NCI-H2227 treated with DMSO at 0.1 percent for 48 hours (cell line): ENCODE measurements at regions not wholly inside any gene's neighbourhood (a gene's known extent, or its start where the extent isn't known, plus 50 kb on each side); places are given as distances from the start of the nearest gene placed in this dataset.
A peak's percentile ranks its signal among the peaks of the same experiment; 100 is the strongest.
"Not testable (repeated sequence)": the region's sequence is repeated elsewhere in the genome, so short reads cannot be mapped to it uniquely, and the experiment has no call there.

Source experiments
- DNase-seq: peaks from one replicate; lab custom pipeline; 2025; lab: John Stamatoyannopoulos, UW

GRCh38 chr20:48124960-48125359 lies 339.7 kb upstream of the SULF2 start:
- DNase-seq = no peak

DNA sequence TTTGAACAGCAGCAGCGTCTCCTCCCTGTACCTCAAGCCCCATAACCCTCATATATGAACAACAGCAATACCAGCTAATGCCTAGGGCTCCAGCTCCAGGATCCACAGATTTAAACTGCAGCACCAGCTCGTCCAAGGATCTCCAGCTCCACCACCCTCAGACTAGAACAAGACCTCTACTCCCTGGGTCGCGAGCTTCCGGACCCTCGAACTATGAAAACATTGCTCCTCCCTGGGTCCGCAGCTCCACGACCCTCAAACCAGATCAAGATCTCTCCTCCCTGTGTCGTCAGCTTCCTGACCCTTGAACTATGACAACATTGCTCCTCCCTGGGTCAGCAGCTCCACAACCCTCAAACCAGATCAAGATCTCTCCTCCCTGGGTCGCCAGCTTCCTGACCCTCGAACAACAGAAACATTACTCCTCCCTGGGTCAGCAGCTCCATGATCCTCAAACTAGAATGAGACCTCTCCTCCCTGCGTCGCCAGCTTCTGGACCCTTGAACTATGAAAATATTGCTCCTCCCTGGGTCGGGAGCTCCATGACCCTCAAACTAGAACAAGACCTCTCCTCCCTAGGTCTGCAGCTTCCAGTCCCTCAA lies 339.0 kb upstream of the SULF2 start:
- no peak for DNase-seq

GRCh38 chr20:48120120-48120519 lies 334.8 kb upstream of the SULF2 start:
- DNase-seq = no peak

DNA sequence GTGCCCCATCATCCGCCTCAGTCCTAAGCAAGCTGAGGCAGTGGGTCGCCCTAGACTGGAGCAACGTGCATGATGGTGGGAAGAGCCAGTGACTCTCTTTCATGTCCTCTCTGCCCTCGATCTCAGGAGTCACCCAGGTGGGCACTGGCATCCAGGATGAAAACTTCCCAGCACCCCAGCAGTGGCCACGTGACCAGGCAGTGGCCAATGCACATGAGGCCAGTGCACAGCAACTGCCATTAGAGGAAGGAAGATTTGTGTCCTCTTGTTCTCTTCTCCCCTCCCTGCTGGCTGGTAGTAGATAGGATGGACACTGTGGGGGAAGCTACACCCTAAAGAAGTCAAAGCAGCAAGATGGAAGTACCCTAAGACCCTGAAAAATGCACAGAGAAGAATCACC lies 334.1 kb upstream of the SULF2 start:
- not testable (repeated sequence) for DNase-seq

DNA sequence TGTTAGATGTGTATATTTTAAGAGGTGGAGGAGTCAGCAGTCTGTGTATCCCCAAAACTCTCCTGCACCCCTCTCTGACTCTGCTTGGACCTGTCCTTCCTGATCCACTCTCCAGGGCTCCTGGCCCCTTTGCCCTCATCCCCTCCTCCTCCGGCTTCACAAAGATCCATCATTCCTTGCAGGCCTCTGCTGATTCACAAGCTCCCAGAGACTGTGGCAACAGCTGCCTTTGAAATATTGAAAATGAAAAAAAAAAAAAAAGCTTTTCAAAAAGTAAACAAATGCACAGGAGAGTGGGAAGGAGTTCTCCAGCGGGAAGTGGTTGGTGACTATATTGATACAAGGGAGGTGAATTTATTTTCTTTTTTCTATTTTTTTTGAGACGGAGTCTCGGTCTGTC lies 330.2 kb upstream of the SULF2 start:
- no peak for DNase-seq

DNA sequence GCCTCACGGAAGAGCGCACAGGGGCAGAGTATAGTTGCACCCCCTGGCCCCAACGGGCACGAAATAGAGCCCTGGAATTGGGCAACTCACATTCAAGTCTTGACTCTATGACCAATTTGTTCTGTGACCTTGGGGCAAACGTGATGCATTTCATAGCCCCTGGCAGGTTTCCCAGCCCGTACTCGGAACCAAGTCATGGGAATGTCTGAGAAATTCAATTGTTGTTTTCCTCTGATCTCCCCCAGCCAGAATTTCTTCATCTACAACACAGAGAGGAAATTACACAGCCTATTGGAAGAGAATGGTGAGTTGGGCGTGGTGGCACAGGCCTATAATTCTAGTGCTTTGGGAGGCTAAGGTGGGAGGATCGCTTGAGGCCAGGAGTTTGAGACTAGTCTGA lies 322.3 kb upstream of the SULF2 start:
- no peak for DNase-seq

GRCh38 chr20:48106428-48106827 lies 321.1 kb upstream of the SULF2 start:
- DNase-seq = no peak

DNA sequence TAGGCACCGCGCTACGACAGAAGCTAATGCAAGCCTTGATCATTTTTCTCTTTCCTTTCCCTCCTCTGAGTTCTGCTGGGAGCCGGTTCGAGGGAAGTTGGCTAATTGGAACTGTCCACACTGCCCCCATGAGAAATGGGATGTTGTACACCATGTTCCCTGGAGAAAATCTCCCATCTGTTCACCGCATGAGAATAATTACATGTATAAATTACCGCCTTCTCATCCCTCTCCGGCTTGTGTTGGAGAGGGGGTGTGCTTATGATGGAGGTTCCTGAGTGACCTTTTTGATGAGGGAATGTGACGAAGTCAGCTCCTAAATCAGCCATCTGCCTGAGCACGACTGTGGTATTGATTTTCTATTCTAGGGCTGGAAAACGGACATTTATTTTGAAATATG lies 320.2 kb upstream of the SULF2 start:
- peak; percentile 45 for DNase-seq

DNA sequence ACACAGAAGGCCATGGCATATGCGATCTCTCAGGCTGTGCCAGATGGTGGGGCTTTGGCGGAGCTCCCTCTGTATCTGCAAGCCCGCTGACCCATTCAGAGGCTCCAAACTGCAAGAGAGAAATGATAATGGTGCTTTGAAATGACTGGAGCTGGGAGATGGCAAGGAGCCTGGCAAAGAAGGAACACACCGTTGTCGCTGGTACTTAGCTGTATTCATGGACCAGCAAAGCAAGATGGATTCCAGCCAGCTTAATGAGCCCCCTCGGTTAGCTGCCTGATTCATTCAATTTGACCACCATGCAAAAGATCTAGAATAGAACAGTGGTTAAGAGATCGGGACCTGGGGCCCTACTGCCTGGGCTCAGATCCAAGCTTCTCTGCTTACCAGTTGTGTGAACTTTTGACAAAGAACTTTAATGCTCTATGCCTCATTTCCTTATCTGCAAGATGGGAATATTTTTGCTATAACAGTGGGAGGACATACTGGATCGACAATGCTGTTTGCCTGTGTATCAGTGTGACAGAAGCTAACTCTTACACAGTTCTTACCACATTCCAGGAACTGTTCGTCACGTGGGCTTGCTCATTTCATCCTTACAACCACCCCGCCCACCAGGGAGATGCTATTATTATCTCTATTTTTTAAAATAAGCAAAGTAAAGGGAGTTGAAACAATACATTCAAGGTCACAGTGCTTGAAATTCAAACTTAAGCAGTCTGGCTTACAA lies 317.8 kb upstream of the SULF2 start:
- no peak for DNase-seq

DNA sequence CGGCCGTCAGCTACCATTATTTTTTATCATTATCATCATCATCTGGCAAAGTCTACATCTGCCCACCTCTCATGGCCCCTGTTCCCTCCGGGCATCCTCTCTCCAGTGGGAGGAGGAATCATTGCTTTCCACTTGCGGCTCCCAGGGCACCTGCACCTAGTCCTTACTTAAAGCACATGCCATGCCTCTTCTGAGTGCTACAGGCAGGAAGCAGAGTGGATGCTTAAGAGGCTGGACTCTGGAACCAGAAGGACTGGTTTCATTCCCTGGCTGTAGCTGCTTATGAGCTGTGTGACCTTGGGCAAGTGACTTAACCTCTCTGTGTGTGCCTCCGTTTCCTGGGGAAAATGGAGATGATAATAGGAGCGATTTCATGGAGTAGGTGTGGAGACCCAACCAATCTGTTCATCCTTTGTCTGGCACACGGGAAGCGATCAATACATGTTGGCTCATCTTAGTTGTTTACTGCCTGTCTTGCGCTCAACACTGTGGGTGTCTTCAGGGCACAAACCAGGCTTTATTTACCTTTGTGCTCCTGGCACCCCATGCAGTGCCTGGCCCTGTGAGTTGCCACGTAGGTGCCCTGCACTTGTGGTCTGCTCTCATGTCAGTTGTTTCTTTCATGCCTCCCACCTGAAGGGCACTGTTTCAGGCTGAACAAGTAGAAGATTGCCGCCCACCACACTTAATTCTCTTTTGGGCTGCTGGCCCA lies 317.0 kb upstream of the SULF2 start:
- DNase-seq = no peak

- no peak for DNase-seq
Measured at GRCh38 chr20:48100483-48100882, 315.2 kb upstream of the SULF2 start.

- DNase-seq = no peak
Measured at GRCh38 chr20:48098866-48099265, 313.6 kb upstream of the SULF2 start.

DNA sequence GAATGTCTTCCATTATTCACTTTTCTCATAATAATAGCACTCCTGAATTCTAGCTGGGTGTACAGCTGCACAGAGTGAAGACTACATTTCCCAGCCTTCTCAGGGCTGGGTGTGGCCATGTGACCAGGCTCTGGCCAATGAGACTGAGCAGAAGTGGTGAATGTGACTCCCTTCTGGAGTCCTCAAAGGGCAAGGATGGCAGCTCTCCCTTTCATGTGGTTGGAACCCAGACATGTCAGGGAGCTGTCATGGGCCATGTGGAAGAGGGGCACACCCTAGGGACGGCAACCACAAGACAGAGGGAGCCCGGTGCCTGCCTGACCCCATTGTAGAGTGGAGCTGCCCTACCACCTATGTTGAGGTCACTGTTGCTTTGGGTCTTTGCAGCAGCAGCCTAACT lies 312.8 kb upstream of the SULF2 start:
- DNase-seq = no peak

- no peak for DNase-seq
Measured at GRCh38 chr20:48096957-48097890, 311.9 kb upstream of the SULF2 start.

GRCh38 chr20:48096212-48096875 lies 311.1 kb upstream of the SULF2 start:
- no peak for DNase-seq

DNA sequence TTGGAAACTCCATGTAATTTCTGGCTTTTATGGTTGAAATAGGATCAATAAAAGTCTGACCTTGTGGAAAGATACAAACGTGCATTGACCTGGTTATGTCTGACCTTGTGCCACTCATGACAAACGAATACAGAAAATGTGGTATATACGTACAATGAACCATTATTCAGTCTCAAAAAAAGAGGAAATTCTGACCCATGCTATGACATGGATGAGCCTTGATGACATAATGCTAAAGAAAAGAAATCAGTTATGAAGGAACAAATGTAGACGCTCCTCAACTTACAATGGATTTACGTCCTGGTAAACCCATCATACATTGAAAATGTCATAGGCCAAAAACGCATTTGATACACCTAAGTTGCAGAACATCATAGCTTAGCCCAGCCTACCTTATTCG lies 309.7 kb upstream of the SULF2 start:
- no peak for DNase-seq

GRCh38 chr20:48094196-48094749 lies 309.0 kb upstream of the SULF2 start:
- no peak for DNase-seq

- DNase-seq = no peak
Measured at GRCh38 chr20:48092596-48093280, 307.5 kb upstream of the SULF2 start.

DNA sequence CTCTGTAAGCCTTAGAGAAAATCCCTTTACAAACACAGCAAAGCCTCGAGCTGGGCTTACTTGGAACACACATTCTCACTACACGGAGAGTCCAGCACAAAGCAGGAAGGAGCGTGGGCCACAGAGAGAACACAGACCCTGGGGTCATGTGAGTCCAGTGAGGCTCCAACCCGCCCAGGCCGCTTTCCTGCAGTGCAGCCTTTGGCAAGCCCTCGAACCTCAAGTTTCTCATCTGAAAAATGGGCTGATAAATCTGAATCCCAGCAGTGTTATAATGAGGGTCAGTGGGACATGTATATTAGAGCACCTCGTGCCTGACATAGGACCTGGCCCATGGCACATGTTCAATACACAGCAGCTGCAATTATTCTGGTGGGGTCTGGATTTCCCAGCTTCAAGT lies 305.5 kb upstream of the SULF2 start:
- DNase-seq = no peak

- DNase-seq = no peak
Measured at GRCh38 chr20:48090314-48090713, 305.0 kb upstream of the SULF2 start.

DNA sequence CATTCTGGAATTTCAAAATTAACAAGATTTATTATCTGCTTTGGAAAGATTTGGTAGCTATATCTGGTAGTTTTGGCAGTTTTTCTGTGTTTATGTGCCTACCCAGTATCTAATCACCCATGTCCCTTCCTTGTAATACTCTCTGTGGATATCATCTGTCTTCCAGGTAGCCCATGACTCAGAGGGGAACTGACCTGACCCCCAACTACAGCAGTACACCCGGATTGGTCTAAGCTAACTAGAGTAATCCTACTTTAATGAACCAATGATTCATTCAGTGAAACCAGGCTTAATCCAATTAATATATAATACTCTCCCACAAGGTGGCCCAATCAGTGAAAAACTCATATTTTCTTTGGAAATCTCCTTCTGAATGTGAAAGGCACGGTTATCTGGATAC lies 295.3 kb upstream of the SULF2 start:
- no peak for DNase-seq
